ENCODE measurements at regions not wholly inside any gene's neighbourhood (a gene's known extent, or its start where the extent isn't known, plus 50 kb on each side); places are given as distances from the start of the nearest gene placed in this dataset.

DNA sequence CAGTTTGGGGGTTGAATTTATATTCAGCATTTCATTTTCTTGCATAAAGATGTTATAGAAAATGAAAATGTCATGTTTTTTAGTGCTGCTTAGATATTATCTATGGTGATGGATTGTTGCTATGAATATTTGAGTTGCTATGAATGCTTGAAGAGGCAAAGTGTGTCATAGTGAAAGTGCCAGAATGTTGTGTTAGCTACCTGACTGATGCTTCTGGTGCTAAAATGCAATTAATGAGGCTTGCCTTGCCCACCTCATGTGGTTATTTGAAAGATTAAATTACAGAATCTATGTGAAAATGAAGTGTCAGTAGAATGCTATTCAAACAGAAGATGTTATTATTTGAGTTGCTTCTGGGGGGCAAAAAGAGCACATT, 62.7 kb upstream of the MYCBP2 start:
- intact Hi-C loops (cut with micrococcal nuclease), result loop anchor here (5.0 kb wide), 1 partner anchor 88 kb away; no protein-coding TSS in a partner anchor
- Mint-ChIP-seq H3K27ac (no peak overlapping the region), H3K9me3 (no peaks in the 10 kb centered on the region), H3K4me1 (ENCODE audit: low read depth) (peaks cover 12% of the 10 kb centered on the region), H3K27me3 (ENCODE audit: low read depth) (no peaks in the 10 kb centered on the region), H3K36me3 (ENCODE audit: low read depth) (no peaks in the 10 kb centered on the region), H3K4me3 (no peak overlapping the region)
- no peak for DNase-seq
- CTCF ChIA-PET, result interaction anchor here (1.1 to 1.4 kb wide), 3 partner anchors 85 to 387 kb away, joined by 3 to 4 read pairs (median 3); no protein-coding TSS in a partner anchor

DNA sequence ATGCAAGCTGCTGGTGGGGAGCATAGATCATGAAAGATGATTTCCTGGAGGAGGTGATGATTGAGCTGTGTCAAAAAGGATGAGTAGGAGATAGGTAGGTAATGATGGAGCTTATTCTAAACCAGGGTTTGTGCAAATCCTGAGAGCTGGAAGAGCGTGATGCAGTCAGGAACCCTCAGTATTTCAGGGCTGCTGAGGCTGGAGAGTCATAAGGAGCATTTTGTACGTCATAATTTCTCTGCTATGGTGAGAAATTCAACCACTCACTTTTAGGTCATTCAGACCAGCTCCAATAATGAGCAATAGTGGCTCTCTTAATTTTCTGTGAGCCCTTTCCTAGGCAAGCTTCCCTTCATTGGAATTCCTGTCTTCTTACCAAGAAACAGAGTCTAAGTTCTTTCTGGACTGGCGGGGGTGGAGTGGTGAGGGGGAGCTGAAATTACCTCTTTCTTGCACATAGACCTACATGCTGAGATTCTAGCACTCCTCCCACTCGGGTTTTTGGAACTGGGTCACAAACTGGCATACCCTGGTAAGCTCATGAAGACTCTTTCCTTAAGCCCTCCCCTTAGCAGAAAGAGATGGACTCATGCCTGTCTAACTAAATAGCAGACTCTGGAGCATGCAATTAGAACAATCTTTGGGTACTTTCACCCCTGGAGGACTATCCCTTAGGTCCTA, 62.2 kb upstream of the MYCBP2 start:
- Mint-ChIP-seq H3K27me3 (ENCODE audit: low read depth) (no peaks in the 10 kb centered on the region), H3K4me1 (ENCODE audit: low read depth) (peaks cover 12% of the 10 kb centered on the region), H3K4me3 (no peak overlapping the region), H3K27ac (no peak overlapping the region), H3K9me3 (no peaks in the 10 kb centered on the region), H3K36me3 (ENCODE audit: low read depth) (no peaks in the 10 kb centered on the region)
- CTCF ChIA-PET, result interaction anchor here (1.1 to 1.4 kb wide), 3 partner anchors 85 to 387 kb away, joined by 3 to 4 read pairs (median 3); no protein-coding TSS in a partner anchor
- intact Hi-C loops (cut with micrococcal nuclease), result loop anchor here (5.0 kb wide), 1 partner anchor 88 kb away; no protein-coding TSS in a partner anchor
- DNase-seq, result no peak

DNA sequence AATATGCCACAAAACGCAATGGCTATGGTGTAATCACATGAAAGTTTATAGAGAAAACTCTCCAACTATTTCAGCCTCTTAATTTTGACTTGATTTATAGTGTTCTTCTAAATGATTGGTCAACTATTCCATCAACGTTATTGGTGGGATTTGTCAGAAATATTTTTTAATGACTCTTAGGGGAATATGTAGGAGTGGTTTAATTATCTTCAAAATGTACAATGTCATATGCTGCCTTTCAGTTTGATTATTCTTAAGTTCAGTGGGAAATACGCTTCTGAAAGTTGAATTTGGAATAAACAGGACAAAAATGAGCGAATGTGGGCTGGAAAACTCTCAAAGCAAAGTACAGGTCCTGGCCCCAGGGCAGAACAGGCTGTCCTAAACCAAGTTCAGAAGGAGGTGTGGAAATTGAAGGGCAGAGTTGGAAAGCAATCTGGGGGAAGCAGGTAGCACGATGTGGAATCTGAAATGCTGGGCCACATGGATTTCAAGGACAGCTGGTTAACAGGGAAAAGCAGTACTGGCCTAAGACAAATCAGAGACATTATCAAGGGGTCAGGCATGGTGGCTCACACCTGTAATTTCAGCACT, 60.8 kb upstream of the MYCBP2 start:
- Mint-ChIP-seq H3K4me3 (no peak overlapping the region), H3K4me1 (ENCODE audit: low read depth) (peaks cover 1% of the 10 kb centered on the region), H3K27me3 (ENCODE audit: low read depth) (no peaks in the 10 kb centered on the region), H3K9me3 (no peaks in the 10 kb centered on the region), H3K36me3 (ENCODE audit: low read depth) (no peaks in the 10 kb centered on the region), H3K27ac (no peak overlapping the region)
- intact Hi-C loops (cut with micrococcal nuclease), result loop anchor here (5.0 kb wide), 1 partner anchor 90 kb away; no protein-coding TSS in a partner anchor
- no peak for DNase-seq
- CTCF ChIA-PET, result no interaction called here

DNA sequence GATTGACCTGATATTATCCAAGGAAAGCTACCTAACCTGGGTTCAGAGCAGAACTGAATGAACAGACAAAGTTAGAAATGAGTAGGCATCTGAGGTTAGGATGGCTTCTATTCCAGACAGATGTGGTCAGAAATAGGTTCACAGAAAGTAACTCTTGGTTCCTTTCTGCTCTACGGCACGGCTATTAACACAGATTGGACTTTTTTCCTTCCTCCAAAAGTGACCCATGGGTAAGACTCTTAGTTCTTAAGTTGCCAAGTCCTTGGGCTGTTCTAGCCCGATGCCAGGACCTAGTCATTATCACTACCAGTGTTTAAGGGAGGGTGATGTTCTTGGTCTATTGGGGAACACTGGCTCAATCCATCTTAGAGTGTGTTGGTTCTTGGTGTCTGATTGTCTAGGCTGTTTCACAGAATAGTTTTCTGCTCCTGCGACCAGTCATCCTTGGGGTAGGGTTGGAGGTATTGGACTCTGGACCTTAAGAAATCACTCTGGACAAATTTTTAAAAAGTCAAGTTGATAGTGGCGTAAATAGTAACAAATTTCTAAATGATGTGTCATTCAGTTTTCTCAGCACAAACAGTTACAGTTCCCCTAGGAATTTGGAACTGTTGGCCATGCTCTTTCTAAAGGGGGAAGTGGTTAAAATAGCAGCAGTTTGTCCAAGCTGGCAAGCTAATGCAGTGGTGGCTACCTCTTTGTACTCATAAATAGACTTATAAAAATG, 60.1 kb upstream of the MYCBP2 start:
- no peaks in the 10 kb centered on the region for H3K27me3 Mint-ChIP-seq (ENCODE audit: low read depth)
- H3K4me3 Mint-ChIP-seq, result no peak overlapping the region
- H3K27ac Mint-ChIP-seq, result no peak overlapping the region
- CTCF ChIA-PET, result no interaction called here
- no peaks in the 10 kb centered on the region for H3K36me3 Mint-ChIP-seq (ENCODE audit: low read depth)
- DNase-seq, result no peak
- intact Hi-C loops (cut with micrococcal nuclease), result loop anchor here (5.0 kb wide), 1 partner anchor 90 kb away; no protein-coding TSS in a partner anchor
- peaks cover 1% of the 10 kb centered on the region for H3K4me1 Mint-ChIP-seq (ENCODE audit: low read depth)
- no peaks in the 10 kb centered on the region for H3K9me3 Mint-ChIP-seq

DNA sequence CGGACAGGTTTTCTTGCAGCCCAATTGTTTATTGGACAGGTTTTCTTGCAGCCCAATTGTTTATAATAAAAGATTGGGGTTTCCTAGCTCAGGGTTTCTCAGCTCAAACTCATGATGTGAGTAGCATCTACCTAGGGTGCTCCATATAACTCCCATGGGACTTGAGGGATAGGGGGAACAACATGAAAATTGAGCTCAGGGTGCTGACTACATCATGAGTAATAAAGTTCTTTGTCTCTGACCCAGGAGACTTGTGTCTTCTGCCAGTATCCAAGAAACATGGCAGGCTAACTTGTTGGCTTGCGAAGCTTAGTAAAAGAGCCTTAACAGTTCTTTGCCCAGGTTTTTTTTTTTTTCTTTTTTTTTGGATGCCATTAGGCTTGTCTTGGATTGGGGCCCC, 59.2 kb upstream of the MYCBP2 start:
- Mint-ChIP-seq H3K9me3 (no peaks in the 10 kb centered on the region), H3K4me3 (no peak overlapping the region), H3K4me1 (ENCODE audit: low read depth) (peaks cover 1% of the 10 kb centered on the region), H3K27me3 (ENCODE audit: low read depth) (no peaks in the 10 kb centered on the region), H3K36me3 (ENCODE audit: low read depth) (no peaks in the 10 kb centered on the region), H3K27ac (no peak overlapping the region)
- intact Hi-C loops (cut with micrococcal nuclease), result loop anchor here (5.0 kb wide), 1 partner anchor 91 kb away; no protein-coding TSS in a partner anchor
- no peak for DNase-seq
- CTCF ChIA-PET, result no interaction called here

DNA sequence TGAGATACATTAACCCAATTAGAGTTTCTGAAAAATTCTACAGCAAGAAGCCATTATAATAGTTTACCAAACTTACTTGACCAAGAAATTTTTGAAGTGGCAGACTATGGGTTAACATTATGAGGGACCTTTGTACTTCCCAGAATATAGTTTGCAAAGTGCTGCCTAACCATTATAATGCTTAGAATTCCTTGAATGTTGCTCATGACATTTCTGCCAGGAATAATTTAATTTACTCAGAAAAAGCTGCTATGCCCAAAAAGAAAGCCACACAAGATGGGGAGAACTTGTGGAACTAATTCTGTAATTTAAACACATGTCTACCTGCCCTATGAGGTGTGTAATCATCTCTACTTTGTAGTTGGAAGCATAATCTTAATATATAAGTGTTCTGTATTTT, 58.1 kb upstream of the MYCBP2 start:
- H3K4me1 Mint-ChIP-seq (ENCODE audit: low read depth), result peaks cover 1% of the 10 kb centered on the region
- intact Hi-C loops (cut with micrococcal nuclease), result loop anchor here (5.0 kb wide), 1 partner anchor 92 kb away; no protein-coding TSS in a partner anchor
- DNase-seq, result no peak
- H3K9me3 Mint-ChIP-seq, result no peaks in the 10 kb centered on the region
- H3K27me3 Mint-ChIP-seq (ENCODE audit: low read depth), result no peaks in the 10 kb centered on the region
- no peak overlapping the region for H3K4me3 Mint-ChIP-seq
- H3K36me3 Mint-ChIP-seq (ENCODE audit: low read depth), result no peaks in the 10 kb centered on the region
- no peak overlapping the region for H3K27ac Mint-ChIP-seq
- CTCF ChIA-PET, result interaction anchor here (0.7 kb wide), 1 partner anchor 9 kb away, joined by 3 read pairs; no protein-coding TSS in a partner anchor

DNA sequence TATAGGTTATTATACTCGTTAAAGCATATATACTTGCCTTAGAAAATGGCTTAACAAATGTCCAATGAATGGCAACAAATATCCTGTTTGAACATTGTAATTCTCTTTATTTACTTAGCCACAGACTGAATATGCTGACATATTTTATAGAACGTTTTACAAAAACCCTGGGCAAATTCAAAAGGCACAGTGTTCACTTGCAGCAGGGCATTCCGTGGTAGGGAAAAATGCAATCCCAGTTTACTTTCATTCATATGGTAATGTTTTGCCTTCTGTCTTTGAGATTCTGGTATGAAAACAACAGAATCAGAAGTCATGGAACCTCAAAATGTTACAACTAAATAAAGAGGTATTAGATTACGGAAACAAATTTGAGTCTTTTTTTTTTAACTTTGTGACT, 56.2 kb upstream of the MYCBP2 start:
- Mint-ChIP-seq H3K4me3 (no peak overlapping the region), H3K4me1 (ENCODE audit: low read depth) (peaks cover 1% of the 10 kb centered on the region), H3K27me3 (ENCODE audit: low read depth) (no peaks in the 10 kb centered on the region), H3K36me3 (ENCODE audit: low read depth) (no peaks in the 10 kb centered on the region), H3K27ac (no peak overlapping the region), H3K9me3 (no peaks in the 10 kb centered on the region)
- CTCF ChIA-PET, result no interaction called here
- intact Hi-C loops (cut with micrococcal nuclease), result no loop called here
- no peak for DNase-seq

DNA sequence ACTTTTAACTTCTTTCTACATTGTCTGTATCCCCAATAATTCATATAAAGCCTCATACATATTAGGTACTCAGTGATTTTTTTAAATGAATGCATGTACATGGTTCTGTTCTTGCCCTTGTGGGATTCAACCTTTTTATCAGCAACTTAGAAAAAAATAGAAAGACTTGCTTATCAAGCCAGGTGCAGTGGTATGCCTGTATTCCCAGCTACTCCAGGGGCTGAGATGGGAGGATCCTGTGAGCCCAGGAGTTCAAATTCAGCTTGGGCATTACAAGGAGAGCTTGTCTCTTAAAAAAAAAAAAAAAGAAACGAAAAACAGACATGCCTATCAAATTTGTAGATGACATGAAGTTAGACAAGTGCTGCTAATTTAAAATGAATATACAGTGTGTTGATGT, 54.2 kb upstream of the MYCBP2 start:
- CTCF ChIA-PET, result interaction anchor here (0.6 to 0.8 kb wide), 4 partner anchors 97 to 1883 kb away, joined by 3 to 6 read pairs (median 4); no protein-coding TSS in a partner anchor
- Mint-ChIP-seq H3K27me3 (ENCODE audit: low read depth) (no peaks in the 10 kb centered on the region), H3K36me3 (ENCODE audit: low read depth) (no peaks in the 10 kb centered on the region), H3K4me3 (no peak overlapping the region), H3K27ac (no peak overlapping the region), H3K4me1 (ENCODE audit: low read depth) (no peaks in the 10 kb centered on the region), H3K9me3 (no peaks in the 10 kb centered on the region)
- no peak for DNase-seq
- intact Hi-C loops (cut with micrococcal nuclease), result no loop called here

DNA sequence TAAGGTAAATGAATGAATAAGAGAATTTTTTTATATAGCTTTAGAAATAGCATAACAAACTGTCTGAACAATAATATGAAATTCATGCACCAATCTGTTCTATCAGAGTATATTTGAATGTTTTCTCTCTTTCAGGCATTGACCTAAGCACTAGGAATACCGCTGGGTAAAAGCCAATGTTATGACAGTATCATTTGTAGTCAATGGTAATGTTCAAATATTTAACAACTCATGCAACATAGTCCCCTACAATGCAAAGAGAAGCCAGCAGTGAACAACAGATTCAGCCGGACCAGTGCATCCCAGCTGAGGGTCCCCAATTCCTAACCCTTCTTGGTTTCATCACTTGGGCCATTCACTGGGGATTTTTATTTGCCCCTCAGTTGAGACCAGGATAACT, 52.6 kb upstream of the MYCBP2 start:
- Mint-ChIP-seq H3K27me3 (ENCODE audit: low read depth) (no peaks in the 10 kb centered on the region), H3K36me3 (ENCODE audit: low read depth) (no peaks in the 10 kb centered on the region), H3K4me1 (ENCODE audit: low read depth) (no peaks in the 10 kb centered on the region), H3K4me3 (no peak overlapping the region), H3K9me3 (no peaks in the 10 kb centered on the region), H3K27ac (no peak overlapping the region)
- DNase-seq, result no peak
- intact Hi-C loops (cut with micrococcal nuclease), result no loop called here
- CTCF ChIA-PET, result no interaction called here

DNA sequence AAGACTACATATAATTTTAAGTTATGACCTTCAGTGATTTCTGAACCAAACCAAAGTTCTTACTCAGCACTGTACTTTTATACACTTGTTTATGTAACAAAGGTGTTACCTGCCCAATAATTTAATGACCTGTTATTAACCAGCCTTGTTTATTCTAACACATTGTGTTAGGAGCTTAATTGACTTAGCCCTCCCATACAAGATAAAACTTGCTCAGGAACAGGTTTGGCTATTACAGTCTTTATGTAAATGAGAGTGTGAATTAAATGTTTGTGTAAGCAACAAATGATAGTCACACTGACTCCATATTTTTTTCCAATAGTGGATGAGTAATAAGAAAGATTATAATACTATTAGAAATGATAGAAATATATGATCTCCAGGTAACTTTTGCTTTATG, 51.8 kb upstream of the MYCBP2 start:
- H3K9me3 Mint-ChIP-seq, result no peaks in the 10 kb centered on the region

DNA sequence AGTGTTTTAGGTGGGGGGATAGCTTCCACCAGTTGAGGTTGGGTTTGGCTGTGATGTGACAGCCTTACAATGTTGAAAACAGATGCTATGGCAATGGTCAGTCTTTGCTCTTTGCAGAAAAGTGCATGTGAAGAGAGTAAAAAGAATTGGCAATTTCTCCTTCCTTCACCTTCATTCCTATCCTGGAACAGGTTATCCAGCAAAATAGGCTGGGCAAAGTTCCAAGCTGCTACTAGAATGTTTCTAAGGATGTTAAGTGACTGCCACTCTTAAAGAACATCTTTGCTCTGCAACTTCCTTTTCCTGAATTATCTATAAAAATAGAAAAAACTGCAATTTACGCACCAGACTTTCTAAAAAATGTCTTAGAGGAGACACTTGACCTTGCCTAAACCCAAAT, 50.1 kb upstream of the MYCBP2 start:
- no peak for DNase-seq
- CTCF ChIA-PET, result no interaction called here
- H3K36me3 Mint-ChIP-seq (ENCODE audit: low read depth), result no peaks in the 10 kb centered on the region
- H3K4me3 Mint-ChIP-seq, result no peak overlapping the region
- no peaks in the 10 kb centered on the region for H3K9me3 Mint-ChIP-seq
- H3K27ac Mint-ChIP-seq, result no peak overlapping the region
- H3K27me3 Mint-ChIP-seq (ENCODE audit: low read depth), result no peaks in the 10 kb centered on the region
- no peaks in the 10 kb centered on the region for H3K4me1 Mint-ChIP-seq (ENCODE audit: low read depth)
- intact Hi-C loops (cut with micrococcal nuclease), result no loop called here

More for the DNA sequence above, 51.8 kb upstream of the MYCBP2 start:
- H3K4me3 Mint-ChIP-seq, result no peak overlapping the region
- H3K4me1 Mint-ChIP-seq (ENCODE audit: low read depth), result no peaks in the 10 kb centered on the region
- no peak for DNase-seq
- CTCF ChIA-PET, result no interaction called here
- H3K27ac Mint-ChIP-seq, result no peak overlapping the region
- no peaks in the 10 kb centered on the region for H3K36me3 Mint-ChIP-seq (ENCODE audit: low read depth)
- H3K27me3 Mint-ChIP-seq (ENCODE audit: low read depth), result no peaks in the 10 kb centered on the region
- intact Hi-C loops (cut with micrococcal nuclease), result no loop called here

All from activated naive CD4-positive, alpha-beta T cell treated with anti-CD3 and anti-CD28 coated beads for 36 hours (primary cell).